ENCODE measurements at regions not wholly inside any gene's neighbourhood (a gene's known extent, or its start where the extent isn't known, plus 50 kb on each side); places are given as distances from the start of the nearest gene placed in this dataset.

DNA sequence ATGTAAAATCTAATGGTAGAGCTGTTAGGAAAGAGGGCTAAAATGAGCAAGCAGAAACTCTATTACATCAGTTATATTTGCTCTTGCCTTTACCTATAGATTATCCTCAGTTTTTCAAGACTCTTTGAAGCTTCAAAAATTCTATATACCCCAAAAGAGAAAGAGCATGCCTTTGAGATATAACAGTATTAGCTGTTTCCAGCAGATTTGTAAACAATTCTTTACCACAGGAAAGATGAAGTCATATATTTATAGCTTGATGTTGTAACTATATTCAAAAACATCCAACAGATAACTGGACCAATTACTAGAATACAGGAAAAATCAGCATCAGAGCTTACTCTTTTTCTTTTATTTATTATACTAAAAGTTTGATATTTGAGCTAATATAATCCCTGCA lies 416.2 kb upstream of the TPK1 start:
- TF ChIP-seq EP300 (IDR thresholded peaks at IDR 0.05) (no peak), POLR2A (IDR thresholded peaks at IDR 0.05) (no peak)
